Activated CD8-positive, alpha-beta T cell treated with anti-CD3 and anti-CD28 coated beads, Interleukin-2, amount 10 ng/mL, durations not matched to agents 7 days and 5 days (primary cell): ENCODE measurements at regions not wholly inside any gene's neighbourhood (a gene's known extent, or its start where the extent isn't known, plus 50 kb on each side); places are given as distances from the start of the nearest gene placed in this dataset.
"Not testable (repeated sequence)": the region's sequence is repeated elsewhere in the genome, so short reads cannot be mapped to it uniquely, and the experiment has no call there.

ENCODE experiments used
- ATAC-seq: fragments of 150-1000 bp; cut with Tn5 transposase; one replicate; pipeline ENCODE4 v1.10.0; 2021; ENCODE audit warnings: moderate library complexity
- CTCF ChIA-PET: fragments of 350-600 bp; sonication (Branson Sonifier 250); formaldehyde crosslinking; loops from one replicate; lab custom pipeline; 2021; ENCODE audit warnings: antibody characterized with exemption; lab: Charles Lee
- POLR2A ChIA-PET: fragments of 350-600 bp; sonication (Branson Sonifier 250); formaldehyde crosslinking; loops from one replicate; lab custom pipeline; 2021; ENCODE audit warnings: antibody characterized with exemption; lab: Charles Lee
- DNase-seq: peaks from one replicate; pipeline ENCODE4 v3.0.0-alpha.2; 2020
- H3K27ac Mint-ChIP-seq: one replicate; pipeline ENCODE4 v1.8.0; 2021; ENCODE audit warnings: mild to moderate bottlenecking, mixed read lengths
- H3K27me3 Mint-ChIP-seq: one replicate; pipeline ENCODE4 v1.8.0; 2021; ENCODE audit warnings: low read depth, mixed read lengths
- H3K36me3 Mint-ChIP-seq: one replicate; pipeline ENCODE4 v1.8.0; 2021; ENCODE audit warnings: low read depth, mixed read lengths
- H3K4me1 Mint-ChIP-seq: one replicate; pipeline ENCODE4 v1.8.0; 2021; ENCODE audit warnings: low read depth, mixed read lengths
- H3K4me3 Mint-ChIP-seq: one replicate; pipeline ENCODE4 v1.8.0; 2021; ENCODE audit warnings: mild to moderate bottlenecking, mixed read lengths
- H3K9me3 Mint-ChIP-seq: one replicate; pipeline ENCODE4 v1.8.0; 2022; ENCODE audit warnings: mixed read lengths; ENCODE audit not compliant: insufficient read depth

- not testable (repeated sequence) for H3K27me3 Mint-ChIP-seq, ATAC-seq
Observed at GRCh38 chr6:58063542-58063941, 746.1 kb downstream of the PRIM2 start.

GRCh38 chr6:58067867-58068548 lies 750.6 kb downstream of the PRIM2 start:
- H3K9me3 Mint-ChIP-seq, H3K4me3 Mint-ChIP-seq, CTCF ChIA-PET, H3K4me1 Mint-ChIP-seq, H3K27ac Mint-ChIP-seq, POLR2A ChIA-PET, DNase-seq, H3K36me3 Mint-ChIP-seq, H3K27me3 Mint-ChIP-seq, ATAC-seq: not testable (repeated sequence)

More at GRCh38 chr6:58063542-58063941, 746.1 kb downstream of the PRIM2 start:
- H3K9me3 Mint-ChIP-seq, DNase-seq, CTCF ChIA-PET, H3K36me3 Mint-ChIP-seq, H3K27ac Mint-ChIP-seq, POLR2A ChIA-PET, H3K4me1 Mint-ChIP-seq, H3K4me3 Mint-ChIP-seq: not testable (repeated sequence)

- ATAC-seq, result no peak
- CTCF ChIA-PET, result no interaction called here
- DNase-seq, result no peak
- no peak overlapping the region for H3K27ac Mint-ChIP-seq
- POLR2A ChIA-PET, result no interaction called here
- H3K36me3 Mint-ChIP-seq, result no peaks in the 10 kb centered on the region
- H3K27me3 Mint-ChIP-seq, result no peaks in the 10 kb centered on the region
- no peaks in the 10 kb centered on the region for H3K9me3 Mint-ChIP-seq
- no peaks in the 10 kb centered on the region for H3K4me1 Mint-ChIP-seq
- H3K4me3 Mint-ChIP-seq, result no peak overlapping the region
Observed at GRCh38 chr6:58073263-58073662, 755.8 kb downstream of the PRIM2 start.

- CTCF ChIA-PET, H3K36me3 Mint-ChIP-seq, H3K27ac Mint-ChIP-seq, H3K4me3 Mint-ChIP-seq, H3K27me3 Mint-ChIP-seq, POLR2A ChIA-PET, H3K4me1 Mint-ChIP-seq, DNase-seq, H3K9me3 Mint-ChIP-seq, ATAC-seq: not testable (repeated sequence)
Observed at GRCh38 chr6:58090067-58090466, 772.6 kb downstream of the PRIM2 start.

GRCh38 chr6:58097251-58097650 lies 779.8 kb downstream of the PRIM2 start:
- H3K27ac Mint-ChIP-seq, CTCF ChIA-PET, H3K9me3 Mint-ChIP-seq, H3K4me1 Mint-ChIP-seq, ATAC-seq, DNase-seq, POLR2A ChIA-PET, H3K36me3 Mint-ChIP-seq, H3K27me3 Mint-ChIP-seq, H3K4me3 Mint-ChIP-seq: not testable (repeated sequence)

GRCh38 chr6:58113960-58114359 lies 796.5 kb downstream of the PRIM2 start:
- no peaks in the 10 kb centered on the region for H3K36me3 Mint-ChIP-seq
- ATAC-seq, result no peak
- no peak for DNase-seq
- H3K27me3 Mint-ChIP-seq, result no peaks in the 10 kb centered on the region
- no peak overlapping the region for H3K4me3 Mint-ChIP-seq
- H3K4me1 Mint-ChIP-seq, result no peaks in the 10 kb centered on the region
- ChIA-PET CTCF (no interaction called here), POLR2A (no interaction called here)
- no peak overlapping the region for H3K27ac Mint-ChIP-seq
- peaks cover 3% of the 10 kb centered on the region for H3K9me3 Mint-ChIP-seq

GRCh38 chr6:58117162-58117561 lies 799.7 kb downstream of the PRIM2 start:
- H3K27me3 Mint-ChIP-seq, DNase-seq, H3K9me3 Mint-ChIP-seq, H3K4me3 Mint-ChIP-seq, H3K27ac Mint-ChIP-seq, CTCF ChIA-PET, H3K4me1 Mint-ChIP-seq, POLR2A ChIA-PET, H3K36me3 Mint-ChIP-seq, ATAC-seq: not testable (repeated sequence)

- H3K9me3 Mint-ChIP-seq, H3K4me1 Mint-ChIP-seq, CTCF ChIA-PET, H3K27me3 Mint-ChIP-seq, DNase-seq, H3K4me3 Mint-ChIP-seq, POLR2A ChIA-PET, H3K27ac Mint-ChIP-seq, H3K36me3 Mint-ChIP-seq, ATAC-seq: not testable (repeated sequence)
Observed at GRCh38 chr6:58121616-58122015, 804.2 kb downstream of the PRIM2 start.

GRCh38 chr6:58123770-58124169 lies 806.3 kb downstream of the PRIM2 start:
- H3K36me3 Mint-ChIP-seq, ATAC-seq, DNase-seq, H3K9me3 Mint-ChIP-seq, H3K4me1 Mint-ChIP-seq, POLR2A ChIA-PET, H3K4me3 Mint-ChIP-seq, H3K27me3 Mint-ChIP-seq, H3K27ac Mint-ChIP-seq, CTCF ChIA-PET: not testable (repeated sequence)

GRCh38 chr6:58128549-58128948 lies 811.1 kb downstream of the PRIM2 start:
- POLR2A ChIA-PET, DNase-seq, H3K4me3 Mint-ChIP-seq, ATAC-seq, H3K36me3 Mint-ChIP-seq, CTCF ChIA-PET, H3K4me1 Mint-ChIP-seq, H3K27me3 Mint-ChIP-seq, H3K27ac Mint-ChIP-seq: not testable (repeated sequence)
- peaks cover 24% of the 10 kb centered on the region for H3K9me3 Mint-ChIP-seq

GRCh38 chr6:58129098-58129497 lies 811.7 kb downstream of the PRIM2 start:
- POLR2A ChIA-PET, H3K27me3 Mint-ChIP-seq, H3K4me1 Mint-ChIP-seq, H3K27ac Mint-ChIP-seq, ATAC-seq, DNase-seq, H3K36me3 Mint-ChIP-seq, CTCF ChIA-PET, H3K4me3 Mint-ChIP-seq: not testable (repeated sequence)
- peaks cover 23% of the 10 kb centered on the region for H3K9me3 Mint-ChIP-seq

- H3K36me3 Mint-ChIP-seq, H3K4me1 Mint-ChIP-seq, ATAC-seq, H3K4me3 Mint-ChIP-seq, POLR2A ChIA-PET, H3K9me3 Mint-ChIP-seq, DNase-seq, CTCF ChIA-PET, H3K27ac Mint-ChIP-seq, H3K27me3 Mint-ChIP-seq: not testable (repeated sequence)
Observed at GRCh38 chr6:58139746-58140145, 822.3 kb downstream of the PRIM2 start.

- CTCF ChIA-PET, H3K4me3 Mint-ChIP-seq, H3K36me3 Mint-ChIP-seq, ATAC-seq, H3K4me1 Mint-ChIP-seq, DNase-seq, H3K9me3 Mint-ChIP-seq, H3K27me3 Mint-ChIP-seq, H3K27ac Mint-ChIP-seq, POLR2A ChIA-PET: not testable (repeated sequence)
Observed at GRCh38 chr6:58171025-58171424, 853.6 kb downstream of the PRIM2 start.
